DMS53 treated with DMSO at 0.1 percent for 48 hours (cell line): ENCODE measurements at regions not wholly inside any gene's neighbourhood (a gene's known extent, or its start where the extent isn't known, plus 50 kb on each side); places are given as distances from the start of the nearest gene placed in this dataset.
"Not testable (repeated sequence)": the region's sequence is repeated elsewhere in the genome, so short reads cannot be mapped to it uniquely, and the experiment has no call there.

Source experiments
- DNase-seq: peaks from one replicate; lab custom pipeline; 2025; ENCODE audit not compliant: unreplicated experiment; lab: John Stamatoyannopoulos, UW

GRCh38 chr2:239806276-239806675, 218.9 kb downstream of the NDUFA10 start:
- DNase-seq = no peak

GRCh38 chr2:239805414-239805813, 219.7 kb downstream of the NDUFA10 start:
- DNase-seq = no peak

DNA sequence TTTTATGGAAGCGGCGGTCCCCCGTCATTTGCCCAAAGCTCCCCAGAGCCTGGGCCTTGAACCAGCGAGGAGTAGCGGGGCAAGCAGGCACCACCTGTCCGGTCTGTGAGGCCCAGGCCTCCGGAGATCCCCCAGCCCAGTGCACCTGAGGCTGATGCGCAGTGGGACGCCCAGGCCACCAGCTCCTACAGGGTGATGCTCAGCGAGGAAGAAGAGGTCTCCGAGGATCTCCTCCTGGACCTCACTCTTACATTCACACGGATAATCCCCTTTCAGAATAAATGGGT, 220.2 kb downstream of the NDUFA10 start:
- DNase-seq = no peak

GRCh38 chr2:239804161-239805042, 220.7 kb downstream of the NDUFA10 start:
- DNase-seq = no peak

DNA sequence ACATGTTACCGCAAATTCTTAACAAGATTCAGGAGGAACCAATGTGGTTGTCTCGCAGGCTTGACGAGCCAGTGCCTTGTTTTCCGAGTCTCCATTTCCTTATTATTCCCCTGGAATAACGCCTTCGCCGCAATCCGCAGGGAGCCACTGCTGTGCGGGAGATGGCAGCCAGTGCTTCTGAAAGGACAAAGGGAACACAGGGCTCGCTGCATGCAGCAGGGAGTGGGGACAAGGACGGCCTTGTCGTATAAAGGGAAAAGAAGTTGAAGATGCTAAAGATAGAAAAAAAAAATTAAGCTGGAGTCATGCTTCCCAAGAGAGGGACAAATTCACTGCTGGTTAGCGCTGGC, 221.4 kb downstream of the NDUFA10 start:
- DNase-seq = no peak

- no peak for DNase-seq
Observed at GRCh38 chr2:239803102-239803765, 221.9 kb downstream of the NDUFA10 start.

GRCh38 chr2:239802185-239802649, 222.9 kb downstream of the NDUFA10 start:
- no peak for DNase-seq

- no peak for DNase-seq
Observed at GRCh38 chr2:239801404-239802184, 223.5 kb downstream of the NDUFA10 start.

DNA sequence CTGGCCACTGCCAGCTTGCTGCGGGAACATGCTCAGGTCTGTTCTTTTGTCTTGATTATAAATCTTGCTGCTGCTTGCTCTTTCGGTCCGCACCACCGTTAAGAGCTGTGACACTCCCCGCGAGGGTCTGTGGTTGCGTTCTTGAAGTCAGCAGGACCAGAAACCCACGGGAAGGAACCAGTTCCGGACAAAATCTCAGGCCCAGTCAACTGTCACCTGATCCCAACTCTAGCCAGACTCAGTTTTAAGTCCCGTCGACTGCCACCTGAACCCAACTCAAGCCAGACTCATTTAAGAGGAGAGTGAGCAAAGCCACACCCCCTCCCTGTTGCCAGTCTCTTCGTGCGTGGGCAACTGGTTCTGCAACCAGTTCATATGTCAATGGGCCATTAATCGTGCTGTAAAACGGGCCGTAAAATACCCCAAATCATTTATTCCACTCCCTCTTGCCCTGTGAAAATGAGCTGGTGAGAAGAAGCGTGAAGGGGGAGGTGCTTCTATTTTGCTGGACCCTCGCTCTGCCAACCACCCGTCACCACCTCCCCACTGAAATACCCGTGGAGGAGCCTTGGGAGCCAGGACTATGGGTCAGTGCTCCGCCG, 224.3 kb downstream of the NDUFA10 start:
- DNase-seq = no peak

DNA sequence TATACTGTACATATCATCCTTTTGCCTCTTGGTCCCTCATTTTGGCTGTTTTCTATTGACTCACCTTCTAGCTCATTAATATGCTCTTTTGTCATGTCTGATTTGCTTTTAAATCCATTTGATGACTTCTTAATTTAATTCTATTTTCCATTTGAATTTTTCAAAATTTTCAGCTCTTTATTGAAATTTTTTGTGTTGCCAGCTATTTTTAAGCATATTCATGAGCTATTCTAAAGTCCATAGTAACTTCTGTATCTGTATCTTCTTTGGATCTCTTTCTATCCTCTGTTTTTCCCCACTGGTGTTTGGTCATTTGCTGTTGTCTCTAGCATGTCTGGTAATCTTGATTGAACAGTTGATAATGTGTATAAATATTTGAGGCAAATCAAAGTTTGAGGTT, 227.8 kb downstream of the NDUFA10 start:
- no peak for DNase-seq

DNA sequence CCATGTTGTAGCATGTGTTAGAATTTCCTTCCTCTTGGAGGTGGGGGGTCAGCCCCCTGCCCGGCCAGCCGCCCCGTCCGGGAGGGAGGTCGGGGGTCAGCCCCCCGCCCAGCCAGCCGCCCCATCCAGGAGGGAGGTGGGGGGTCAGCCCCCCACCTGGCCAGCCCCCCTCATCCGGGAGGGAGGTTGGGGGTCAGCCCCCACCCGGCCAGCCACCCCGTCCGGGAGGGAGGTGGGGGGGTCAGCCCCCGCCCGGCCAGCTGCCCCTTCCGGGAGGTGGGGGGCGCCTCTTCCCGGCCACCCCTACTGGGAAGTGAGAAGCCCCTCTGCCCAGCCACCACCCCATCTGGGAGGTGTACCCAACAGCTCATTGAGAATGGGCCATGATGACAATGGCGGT, 229.4 kb downstream of the NDUFA10 start:
- not testable (repeated sequence) for DNase-seq

DNA sequence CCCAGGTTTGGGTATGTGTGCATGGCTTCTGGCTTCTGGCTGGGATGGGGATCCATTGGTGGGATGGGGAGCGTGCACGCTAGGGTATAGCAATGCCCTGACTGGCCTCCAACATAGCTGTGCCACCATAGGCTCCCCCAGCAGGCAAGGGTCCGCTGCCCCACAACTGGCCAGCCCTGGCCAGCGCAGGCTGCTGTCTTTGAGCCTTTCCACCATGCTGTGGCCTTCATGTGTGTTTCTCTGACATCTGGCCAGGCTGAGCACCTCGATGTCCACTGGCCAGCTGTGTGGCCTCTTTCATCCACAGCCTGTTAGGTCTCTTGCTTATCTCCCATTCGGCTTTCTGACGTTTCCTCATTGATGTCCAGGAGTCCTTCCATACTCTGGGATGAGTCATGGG, 231.3 kb downstream of the NDUFA10 start:
- DNase-seq = no peak

GRCh38 chr2:239793086-239793485, 232.1 kb downstream of the NDUFA10 start:
- DNase-seq = no peak

- no peak for DNase-seq
Observed at GRCh38 chr2:239792405-239793084, 232.6 kb downstream of the NDUFA10 start.

- DNase-seq = no peak
Observed at GRCh38 chr2:239791526-239792404, 233.4 kb downstream of the NDUFA10 start.

DNA sequence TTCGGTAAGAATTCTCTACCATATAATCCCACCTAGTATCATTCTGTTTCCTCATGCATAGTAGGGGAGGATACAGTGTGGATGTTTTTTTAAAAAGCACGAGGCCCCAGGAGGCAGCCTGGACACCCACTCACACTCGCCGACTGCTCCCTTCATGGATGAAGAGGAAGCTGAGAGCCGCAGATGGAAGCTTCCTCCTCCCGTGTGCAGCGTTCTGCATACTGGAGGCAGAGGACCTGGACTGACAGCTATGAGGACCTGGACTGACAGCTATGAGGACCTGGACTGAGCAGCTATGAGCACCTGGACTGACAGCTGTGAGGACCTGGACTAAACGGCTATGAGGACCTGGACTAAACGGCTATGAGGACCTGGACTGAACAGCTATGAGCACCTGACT, 234.4 kb downstream of the NDUFA10 start:
- no peak for DNase-seq

DNA sequence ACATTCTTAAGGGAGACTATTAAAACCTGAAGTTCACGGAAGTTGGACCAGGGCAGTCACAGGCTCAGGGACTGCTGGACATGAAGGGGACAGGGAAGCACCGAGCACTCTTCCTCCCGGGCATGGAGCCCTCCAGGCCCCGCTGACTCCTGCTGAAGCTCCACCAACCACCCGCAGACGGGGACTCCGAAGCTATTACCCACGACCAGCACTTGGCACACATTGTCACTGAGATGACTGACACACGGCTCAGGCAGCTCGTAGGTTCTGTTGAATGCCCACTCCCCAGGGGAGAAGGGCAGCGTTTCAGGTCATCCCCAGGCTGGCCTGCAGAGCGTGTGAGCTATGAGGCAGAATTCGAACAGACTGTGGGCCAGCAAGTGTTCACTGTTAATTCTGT, 234.8 kb downstream of the NDUFA10 start:
- no peak for DNase-seq

- no peak for DNase-seq
Observed at GRCh38 chr2:239789711-239790110, 235.4 kb downstream of the NDUFA10 start.

DNA sequence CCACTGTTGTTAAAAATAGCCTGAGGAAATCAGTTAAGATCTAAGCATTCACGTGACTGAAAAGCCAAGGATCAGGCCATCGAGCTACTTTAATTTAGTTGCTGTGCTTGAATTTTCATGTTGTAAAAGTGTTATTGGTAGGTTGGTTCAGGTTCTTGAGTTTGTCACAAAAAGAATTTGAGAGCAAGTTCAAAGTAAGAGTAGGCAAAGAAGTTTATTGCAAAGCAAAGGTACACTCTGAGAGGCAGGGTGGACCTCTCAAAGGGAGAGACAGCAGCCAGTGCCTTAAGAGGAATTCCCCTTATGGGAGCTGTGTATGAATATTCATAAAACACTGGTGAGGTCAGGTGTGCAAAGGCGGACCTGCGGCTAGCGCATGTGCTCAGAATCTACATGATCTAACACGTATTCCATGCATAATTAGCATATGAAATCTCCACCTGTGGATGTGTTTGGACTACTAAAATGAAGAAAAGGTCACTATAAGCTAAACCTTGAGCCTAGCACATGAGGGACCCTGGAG, 236.5 kb downstream of the NDUFA10 start:
- no peak for DNase-seq
